IMR-90 (cell line): ENCODE measurements at regions not wholly inside any gene's neighbourhood (a gene's known extent, or its start where the extent isn't known, plus 50 kb on each side); places are given as distances from the start of the nearest gene placed in this dataset.

Source experiments
- BHLHE40 ChIP-seq: fragments of 150-350 bp; IDR thresholded peaks from 2 replicates; pipeline ENCODE4 v1.6.1; 2016; ENCODE audit warnings: mild to moderate bottlenecking, low read depth, low read length
- CEBPB ChIP-seq: IDR thresholded peaks from 2 replicates; pipeline ENCODE4 v1.6.1; 2012; ENCODE audit warnings: low read depth, low read length, improper control_type of control experiment
- CHD1 ChIP-seq: IDR thresholded peaks from 2 replicates; pipeline ENCODE4 v1.6.1; 2012; ENCODE audit warnings: low read depth, low read length, improper control_type of control experiment
- CTCF ChIP-seq: conservative IDR thresholded peaks from 2 replicates; pipeline ENCODE4 v1.5.1; 2012; ENCODE audit warnings: mild to moderate bottlenecking, low read depth, low read length, improper control_type of control experiment
- FOS ChIP-seq: fragments of 150-350 bp; IDR thresholded peaks from 2 replicates; pipeline ENCODE4 v1.6.1; 2016; ENCODE audit warnings: low read depth, low read length
- MAFK ChIP-seq: IDR thresholded peaks from 2 replicates; pipeline ENCODE4 v1.6.1; 2012; ENCODE audit warnings: low read depth, low read length, improper control_type of control experiment
- MXI1 ChIP-seq: IDR thresholded peaks from 2 replicates; pipeline ENCODE4 v1.6.1; 2012; ENCODE audit warnings: low read depth, mild to moderate bottlenecking, low read length, moderate library complexity, borderline replicate concordance
- POLR2A ChIP-seq: IDR thresholded peaks from 2 replicates; pipeline ENCODE4 v1.6.1; 2012; ENCODE audit warnings: mild to moderate bottlenecking, low read depth, low read length
- RAD21 ChIP-seq: IDR thresholded peaks from 2 replicates; pipeline ENCODE4 v1.6.1; 2012; ENCODE audit warnings: low read length, improper control_type of control experiment
- RCOR1 ChIP-seq: IDR thresholded peaks from 2 replicates; pipeline ENCODE4 v1.6.1; 2012; ENCODE audit warnings: mild to moderate bottlenecking, low read length, improper control_type of control experiment; ENCODE audit not compliant: insufficient replicate concordance
- SMC3 ChIP-seq: fragments of 150-350 bp; IDR thresholded peaks from 2 replicates; pipeline ENCODE4 v1.6.1; 2016; ENCODE audit warnings: low read depth, mild to moderate bottlenecking, antibody characterized with exemption, low read length, moderate library complexity

GRCh38 chr5:68770551-68770950 lies 323.3 kb upstream of the SLC30A5 start:
- TF ChIP-seq CTCF: no peak
- no peak for TF ChIP-seq CEBPB
- TF ChIP-seq RCOR1: no peak
- no peak for TF ChIP-seq BHLHE40
- TF ChIP-seq CHD1: no peak
- TF ChIP-seq FOS: no peak
- no peak for TF ChIP-seq SMC3
- no peak for TF ChIP-seq POLR2A
- no peak for TF ChIP-seq MAFK
- TF ChIP-seq MXI1: no peak
- TF ChIP-seq RAD21: no peak
